CD4-positive, CD25-positive, alpha-beta regulatory T cell (primary cell): ENCODE measurements at regions not wholly inside any gene's neighbourhood (a gene's known extent, or its start where the extent isn't known, plus 50 kb on each side); places are given as distances from the start of the nearest gene placed in this dataset.
A peak's percentile ranks its signal among the peaks of the same experiment; 100 is the strongest.

ENCODE experiments used
- ATAC-seq, 2 donors: fragments of 150-1000 bp; cut with Tn5 transposase; one replicate each; pipeline ENCODE4 v1.10.0; 2021; ENCODE audit warnings: low read depth in 2 of 2, moderate number of reproducible peaks in 2 of 2, moderate library complexity in 1 of 2
- DNase-seq, 3 donors: peaks; one replicate each; pipeline versions ENCODE4 v3.0.0 to v3.0.0-alpha.2; 2012 to 2022; ENCODE audit warnings: mixed read lengths in 1 of 3
- H3K27ac ChIP-seq: one replicate; pipeline ENCODE4 v1.7.0; 2013; ENCODE audit warnings: mild to moderate bottlenecking, low read length; ENCODE audit not compliant: insufficient read depth, poor library complexity, severe bottlenecking
- H3K27me3 ChIP-seq: one replicate; pipeline ENCODE4 v1.7.0; 2013; ENCODE audit warnings: low read length; ENCODE audit not compliant: control insufficient read depth, insufficient read depth
- H3K36me3 ChIP-seq: one replicate; pipeline ENCODE4 v1.7.0; 2013; ENCODE audit warnings: mild to moderate bottlenecking, low read length, moderate library complexity; ENCODE audit not compliant: control insufficient read depth, insufficient read depth
- H3K4me1 ChIP-seq: 2 replicates; pipeline ENCODE4 v1.7.0; 2013; ENCODE audit warnings: mild to moderate bottlenecking, low read length; ENCODE audit not compliant: insufficient read depth, control insufficient read depth, poor library complexity, severe bottlenecking
- H3K4me3 ChIP-seq: one replicate; pipeline ENCODE4 v1.7.0; 2013; ENCODE audit warnings: low read depth, mild to moderate bottlenecking, low read length, moderate library complexity
- H3K9me3 ChIP-seq, 2 experiments: 1 replicate in 1 of 2; 2 replicates in 1 of 2; pipeline ENCODE4 v1.7.0; 2013; ENCODE audit warnings: low read length in 2 of 2, mild to moderate bottlenecking in 1 of 2, moderate library complexity in 1 of 2; ENCODE audit not compliant: control insufficient read depth in 2 of 2
- H3K27ac Mint-ChIP-seq, 3 donors: one replicate each; pipeline ENCODE4 v1.8.0; 2020 to 2022; ENCODE audit warnings: mild to moderate bottlenecking in 3 of 3, mixed read lengths in 3 of 3, moderate library complexity in 2 of 3
- H3K27me3 Mint-ChIP-seq: one replicate; pipeline ENCODE4 v1.8.0; 2022; ENCODE audit warnings: mild to moderate bottlenecking, mixed read lengths
- H3K36me3 Mint-ChIP-seq: one replicate; pipeline ENCODE4 v1.8.0; 2020; ENCODE audit warnings: mixed read lengths
- H3K4me1 Mint-ChIP-seq, 4 donors: one replicate each; pipeline ENCODE4 v1.8.0; 2020 to 2022; ENCODE audit warnings: mixed read lengths in 4 of 4, mild to moderate bottlenecking in 1 of 4
- H3K4me3 Mint-ChIP-seq, 4 donors: one replicate each; pipeline ENCODE4 v1.8.0; 2020 to 2022; ENCODE audit warnings: mild to moderate bottlenecking in 4 of 4, mixed read lengths in 4 of 4, moderate library complexity in 3 of 4
- H3K9me3 Mint-ChIP-seq, 7 donors: one replicate each; pipeline ENCODE4 v1.8.0; 2020 to 2022; ENCODE audit warnings: mixed read lengths in 7 of 7, mild to moderate bottlenecking in 3 of 7, moderate library complexity in 2 of 7

- Histone ChIP-seq H3K4me3 (no peak overlapping the region), H3K9me3 (no peaks in the 10 kb centered on the region), H3K36me3 (no peaks in the 10 kb centered on the region), H3K27ac (no peak overlapping the region), H3K4me1 (no peaks in the 10 kb centered on the region), H3K27me3 (no peaks in the 10 kb centered on the region)
- Mint-ChIP-seq H3K4me1 (no peaks in the 10 kb centered on the region), H3K27ac (no peak overlapping the region), H3K9me3 (peaks cover 0 to 13% (median 1%) of the 10 kb centered on the region in 7 donors), H3K4me3 (no peak overlapping the region), H3K36me3 (no peaks in the 10 kb centered on the region), H3K27me3 (no peaks in the 10 kb centered on the region)
- ATAC-seq (no peak), DNase-seq (no peak)
Measured at GRCh38 chr6:133179481-133179880, 61.7 kb upstream of the EYA4 start.

GRCh38 chr6:133183691-133184090 lies 57.5 kb upstream of the EYA4 start:
- no peak overlapping the region for H3K27ac Mint-ChIP-seq
- no peaks in the 10 kb centered on the region for H3K36me3 Mint-ChIP-seq
- DNase-seq (no peak), ATAC-seq (no peak)
- H3K9me3 Mint-ChIP-seq = peaks cover 0 to 9% (median 0%) of the 10 kb centered on the region in 7 donors
- H3K4me3 ChIP-seq = no peak overlapping the region
- no peaks in the 10 kb centered on the region for H3K4me1 ChIP-seq
- no peaks in the 10 kb centered on the region for H3K9me3 ChIP-seq
- H3K36me3 ChIP-seq = no peaks in the 10 kb centered on the region
- no peaks in the 10 kb centered on the region for H3K4me1 Mint-ChIP-seq
- H3K27me3 Mint-ChIP-seq = no peaks in the 10 kb centered on the region
- H3K27ac ChIP-seq = no peak overlapping the region
- no peak overlapping the region for H3K4me3 Mint-ChIP-seq
- H3K27me3 ChIP-seq = no peaks in the 10 kb centered on the region

- Mint-ChIP-seq H3K4me1 (no peaks in the 10 kb centered on the region), H3K27ac (no peak overlapping the region), H3K9me3 (peaks cover 0 to 5% (median 0%) of the 10 kb centered on the region in 7 donors), H3K27me3 (no peaks in the 10 kb centered on the region), H3K4me3 (no peak overlapping the region), H3K36me3 (no peaks in the 10 kb centered on the region)
- no peak for ATAC-seq
- Histone ChIP-seq H3K4me1 (no peaks in the 10 kb centered on the region), H3K27me3 (no peaks in the 10 kb centered on the region), H3K4me3 (no peak overlapping the region), H3K9me3 (no peaks in the 10 kb centered on the region), H3K36me3 (no peaks in the 10 kb centered on the region), H3K27ac (no peak overlapping the region)
- DNase-seq = peak in 1 of 3 donors; percentile 24
Measured at GRCh38 chr6:133184798-133185372, 56.3 kb upstream of the EYA4 start.

GRCh38 chr6:133185731-133186130 lies 55.4 kb upstream of the EYA4 start:
- no peak for ATAC-seq

GRCh38 chr6:133187114-133187513 lies 54.0 kb upstream of the EYA4 start:
- Histone ChIP-seq H3K4me1 (no peaks in the 10 kb centered on the region), H3K4me3 (no peak overlapping the region), H3K9me3 (no peaks in the 10 kb centered on the region), H3K27ac (no peak overlapping the region), H3K36me3 (no peaks in the 10 kb centered on the region), H3K27me3 (no peaks in the 10 kb centered on the region)
- Mint-ChIP-seq H3K9me3 (peaks cover 0 to 5% (median 0%) of the 10 kb centered on the region in 7 donors), H3K36me3 (no peaks in the 10 kb centered on the region), H3K27me3 (no peaks in the 10 kb centered on the region), H3K4me3 (no peak overlapping the region), H3K4me1 (no peaks in the 10 kb centered on the region), H3K27ac (no peak overlapping the region)
- ATAC-seq (no peak), DNase-seq (no peak)

More at GRCh38 chr6:133185731-133186130, 55.4 kb upstream of the EYA4 start:
- Histone ChIP-seq H3K27me3 (no peaks in the 10 kb centered on the region), H3K9me3 (no peaks in the 10 kb centered on the region), H3K36me3 (no peaks in the 10 kb centered on the region), H3K4me1 (no peaks in the 10 kb centered on the region), H3K27ac (no peak overlapping the region), H3K4me3 (no peak overlapping the region)
- no peaks in the 10 kb centered on the region for H3K4me1 Mint-ChIP-seq
- H3K27ac Mint-ChIP-seq = no peak overlapping the region
- peaks cover 0 to 5% (median 0%) of the 10 kb centered on the region in 7 donors for H3K9me3 Mint-ChIP-seq
- no peak for DNase-seq
- H3K36me3 Mint-ChIP-seq = no peaks in the 10 kb centered on the region
- H3K4me3 Mint-ChIP-seq = no peak overlapping the region
- H3K27me3 Mint-ChIP-seq = no peaks in the 10 kb centered on the region

- peaks cover 0 to 6% (median 0%) of the 10 kb centered on the region in 7 donors for H3K9me3 Mint-ChIP-seq
- H3K36me3 ChIP-seq = no peaks in the 10 kb centered on the region
- H3K4me3 ChIP-seq = no peak overlapping the region
- ATAC-seq (no peak), DNase-seq (no peak)
- no peak overlapping the region for H3K27ac Mint-ChIP-seq
- H3K4me3 Mint-ChIP-seq = no peak overlapping the region
- no peak overlapping the region for H3K27ac ChIP-seq
- H3K9me3 ChIP-seq = no peaks in the 10 kb centered on the region
- H3K27me3 ChIP-seq = no peaks in the 10 kb centered on the region
- no peaks in the 10 kb centered on the region for H3K4me1 Mint-ChIP-seq
- H3K4me1 ChIP-seq = no peaks in the 10 kb centered on the region
- no peaks in the 10 kb centered on the region for H3K36me3 Mint-ChIP-seq
- no peaks in the 10 kb centered on the region for H3K27me3 Mint-ChIP-seq
Measured at GRCh38 chr6:133187657-133188453, 53.3 kb upstream of the EYA4 start.

- no peak overlapping the region for H3K27ac ChIP-seq
- no peaks in the 10 kb centered on the region for H3K36me3 ChIP-seq
- no peaks in the 10 kb centered on the region for H3K4me1 ChIP-seq
- no peak for DNase-seq
- Mint-ChIP-seq H3K36me3 (no peaks in the 10 kb centered on the region), H3K9me3 (peaks cover 0 to 6% (median 1%) of the 10 kb centered on the region in 7 donors), H3K27me3 (no peaks in the 10 kb centered on the region), H3K4me1 (no peaks in the 10 kb centered on the region), H3K27ac (no peak overlapping the region), H3K4me3 (no peak overlapping the region)
- H3K4me3 ChIP-seq = no peak overlapping the region
- no peaks in the 10 kb centered on the region for H3K27me3 ChIP-seq
- no peaks in the 10 kb centered on the region for H3K9me3 ChIP-seq
- no peak for ATAC-seq
Measured at GRCh38 chr6:133190912-133191311, 50.2 kb upstream of the EYA4 start.

- Mint-ChIP-seq H3K27ac (no peak overlapping the region), H3K4me1 (no peaks in the 10 kb centered on the region), H3K36me3 (no peaks in the 10 kb centered on the region), H3K4me3 (no peak overlapping the region), H3K27me3 (no peaks in the 10 kb centered on the region), H3K9me3 (peaks cover 0 to 6% (median 1%) of the 10 kb centered on the region in 7 donors)
- Histone ChIP-seq H3K4me3 (no peak overlapping the region), H3K4me1 (no peaks in the 10 kb centered on the region), H3K9me3 (no peaks in the 10 kb centered on the region), H3K36me3 (no peaks in the 10 kb centered on the region), H3K27me3 (no peaks in the 10 kb centered on the region), H3K27ac (no peak overlapping the region)
- DNase-seq (no peak), ATAC-seq (no peak)
Measured at GRCh38 chr6:133191323-133191722, 49.8 kb upstream of the EYA4 start.
